ENCODE measurements at regions not wholly inside any gene's neighbourhood (a gene's known extent, or its start where the extent isn't known, plus 50 kb on each side); places are given as distances from the start of the nearest gene placed in this dataset.

- TF ChIP-seq CTCF (conservative IDR thresholded peaks at IDR 0.05 in 1 of 2, IDR thresholded peaks at IDR 0.05 in 1 of 2; ENCODE audit: extremely low read depth in 1 of 2, insufficient read depth in 1 of 2, low read depth in 1 of 2, low read length in 2 of 2) (no peak), EZH2 (IDR thresholded peaks at IDR 0.05; ENCODE audit: borderline replicate concordance, low read length) (no peak)
These were observed 74.4 kb upstream of the ZC3H12A start for GRCh38 chr1:37399830-37400464.
